Endothelial cell (in vitro differentiated cells): ENCODE measurements at regions not wholly inside any gene's neighbourhood (a gene's known extent, or its start where the extent isn't known, plus 50 kb on each side); places are given as distances from the start of the nearest gene placed in this dataset.
"Not testable (repeated sequence)": the region's sequence is repeated elsewhere in the genome, so short reads cannot be mapped to it uniquely, and the experiment has no call there.

Experiments used
- DNase-seq: peaks from one replicate; pipeline ENCODE4 v3.0.0; 2021; ENCODE audit warnings: low spot score
- H3K27ac Mint-ChIP-seq: one replicate; pipeline ENCODE4 v1.8.0; 2021; ENCODE audit warnings: mixed read lengths, inconsistent platforms; ENCODE audit not compliant: unreplicated experiment
- H3K27me3 Mint-ChIP-seq: one replicate; pipeline ENCODE4 v1.8.0; 2021; ENCODE audit warnings: mild to moderate bottlenecking, moderate library complexity, mixed read lengths, inconsistent platforms; ENCODE audit not compliant: unreplicated experiment
- H3K36me3 Mint-ChIP-seq: one replicate; pipeline ENCODE4 v1.8.0; 2021; ENCODE audit warnings: mild to moderate bottlenecking, low read depth, mixed read lengths, inconsistent platforms; ENCODE audit not compliant: unreplicated experiment
- H3K4me1 Mint-ChIP-seq: one replicate; pipeline ENCODE4 v1.8.0; 2021; ENCODE audit warnings: mild to moderate bottlenecking, mixed read lengths, inconsistent platforms; ENCODE audit not compliant: unreplicated experiment
- H3K4me3 Mint-ChIP-seq: one replicate; pipeline ENCODE4 v1.8.0; 2021; ENCODE audit warnings: mild to moderate bottlenecking, mixed read lengths, inconsistent platforms; ENCODE audit not compliant: unreplicated experiment
- H3K9me3 Mint-ChIP-seq: one replicate; pipeline ENCODE4 v1.8.0; 2021; ENCODE audit warnings: mixed read lengths, inconsistent platforms; ENCODE audit not compliant: unreplicated experiment
- CTCF ChIP-seq: fragments of 200-600 bp; sonication (generic); IDR thresholded peaks from one replicate; pipeline ENCODE4 v1.5.0; 2021; ENCODE audit warnings: antibody characterized with exemption; ENCODE audit not compliant: unreplicated experiment

DNA sequence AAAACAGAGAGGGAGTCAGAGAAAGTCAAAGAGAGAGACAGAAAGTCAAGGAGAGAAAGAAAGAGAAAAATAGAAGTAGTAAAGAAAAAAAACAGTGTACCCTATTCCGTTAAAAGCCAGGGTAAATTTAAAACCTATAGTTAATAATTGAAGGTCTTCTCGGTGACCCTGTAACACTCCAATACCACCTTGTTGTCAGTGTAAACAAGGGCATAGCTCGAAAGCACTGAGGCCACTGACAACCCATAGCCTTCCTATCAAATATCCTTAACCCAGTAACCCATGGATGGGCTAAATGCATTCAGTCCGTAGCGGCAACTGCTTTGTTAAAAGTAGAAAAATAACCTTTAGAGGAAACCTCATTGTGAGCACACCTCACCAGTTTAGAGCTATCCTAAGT is 100.4 kb downstream of the ZNF467 start:
- peaks cover 20% of the 10 kb centered on the region for H3K4me1 Mint-ChIP-seq
- no peak for TF ChIP-seq CTCF
- peak overlapping the region; percentile 7 for H3K27ac Mint-ChIP-seq
- no peaks in the 10 kb centered on the region for H3K9me3 Mint-ChIP-seq
- H3K27me3 Mint-ChIP-seq = peaks cover 2% of the 10 kb centered on the region
- DNase-seq = no peak
- H3K36me3 Mint-ChIP-seq = no peaks in the 10 kb centered on the region
- H3K4me3 Mint-ChIP-seq = no peak overlapping the region

GRCh38 chr7:149670288-149670687 is 103.1 kb downstream of the ZNF467 start:
- no peak for TF ChIP-seq CTCF
- Mint-ChIP-seq H3K4me3 (no peak overlapping the region), H3K27ac (no peak overlapping the region), H3K36me3 (no peaks in the 10 kb centered on the region), H3K27me3 (peaks cover 2% of the 10 kb centered on the region), H3K9me3 (no peaks in the 10 kb centered on the region), H3K4me1 (peaks cover 24% of the 10 kb centered on the region)
- DNase-seq = no peak

- peak; percentile 48 for TF ChIP-seq CTCF
These were observed 104.1 kb downstream of the ZNF467 start for GRCh38 chr7:149669121-149669818.

DNA sequence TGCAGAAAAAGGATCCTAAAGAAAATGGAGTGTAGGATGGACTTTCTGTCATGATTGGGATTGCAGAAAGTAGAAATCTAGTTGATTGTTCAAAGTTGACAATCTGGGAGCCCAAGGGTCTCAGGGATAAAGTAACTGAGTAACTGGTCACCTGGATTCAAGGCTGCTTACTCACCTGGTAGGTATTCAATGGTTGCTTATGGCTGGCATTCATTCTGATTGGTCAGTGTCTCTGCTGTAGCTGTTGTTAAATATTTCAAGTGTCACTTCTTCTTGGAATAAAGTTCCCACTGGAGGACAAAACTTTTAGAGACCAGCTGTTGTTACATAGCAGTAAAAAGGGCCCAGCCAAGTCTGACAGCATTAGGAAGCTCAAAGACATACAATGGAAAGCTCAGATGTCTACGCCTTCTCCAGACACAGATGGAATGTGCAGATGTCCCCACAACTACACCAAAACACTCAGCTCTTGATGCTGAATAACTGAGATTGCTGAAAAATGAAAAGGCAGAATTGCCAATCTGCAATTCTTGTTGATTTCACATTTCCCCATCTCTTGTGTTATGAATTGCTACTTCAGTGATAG is 106.9 kb downstream of the ZNF467 start:
- no peak for TF ChIP-seq CTCF
- DNase-seq = no peak
- Mint-ChIP-seq H3K36me3 (no peaks in the 10 kb centered on the region), H3K27me3 (no peaks in the 10 kb centered on the region), H3K4me3 (no peak overlapping the region), H3K4me1 (peaks cover 3% of the 10 kb centered on the region), H3K27ac (no peak overlapping the region), H3K9me3 (no peaks in the 10 kb centered on the region)

More at GRCh38 chr7:149669121-149669818, 104.1 kb downstream of the ZNF467 start:
- Mint-ChIP-seq H3K36me3 (no peaks in the 10 kb centered on the region), H3K27me3 (peaks cover 2% of the 10 kb centered on the region), H3K9me3 (no peaks in the 10 kb centered on the region), H3K27ac (no peak overlapping the region), H3K4me1 (peaks cover 22% of the 10 kb centered on the region), H3K4me3 (no peak overlapping the region)
- no peak for DNase-seq

- not testable (repeated sequence) for H3K36me3 Mint-ChIP-seq, H3K9me3 Mint-ChIP-seq
These were observed 107.8 kb downstream of the ZNF467 start for GRCh38 chr7:149665618-149666017.

More at GRCh38 chr7:149665618-149666017, 107.8 kb downstream of the ZNF467 start:
- H3K27ac Mint-ChIP-seq, DNase-seq, H3K4me1 Mint-ChIP-seq, H3K4me3 Mint-ChIP-seq, H3K27me3 Mint-ChIP-seq: not testable (repeated sequence)
